ENCODE measurements at regions not wholly inside any gene's neighbourhood (a gene's known extent, or its start where the extent isn't known, plus 50 kb on each side); places are given as distances from the start of the nearest gene placed in this dataset.

DNA sequence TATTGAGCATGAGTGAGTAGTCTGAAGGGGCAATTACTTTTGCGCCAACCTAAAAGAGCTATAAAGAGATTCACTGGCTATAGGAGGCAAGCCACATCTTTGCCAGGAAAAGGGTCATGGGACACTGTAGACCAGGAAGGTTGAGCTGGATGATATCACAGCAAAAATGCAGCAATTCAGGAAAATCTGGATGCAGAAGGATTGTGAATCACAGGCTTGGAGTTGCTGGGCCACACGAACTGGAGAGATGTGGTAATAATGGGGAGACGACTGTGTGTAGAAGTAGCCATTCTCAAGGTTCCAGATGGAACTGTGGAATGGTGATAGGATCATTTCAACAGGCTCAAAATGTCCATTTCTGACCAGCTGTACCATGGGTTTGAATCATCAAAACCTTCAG is 151.4 kb upstream of the DAAM1 start:
- TF ChIP-seq POLR2AphosphoS5 (IDR thresholded peaks at IDR 0.05) = no peak
- no peak for TF ChIP-seq EP300 (IDR thresholded peaks at IDR 0.05)
- TF ChIP-seq CTCF (IDR thresholded peaks at IDR 0.05) = no peak
- TF ChIP-seq POLR2A (IDR thresholded peaks at IDR 0.05) = no peak
